ENCODE measurements at regions not wholly inside any gene's neighbourhood (a gene's known extent, or its start where the extent isn't known, plus 50 kb on each side); places are given as distances from the start of the nearest gene placed in this dataset.

DNA sequence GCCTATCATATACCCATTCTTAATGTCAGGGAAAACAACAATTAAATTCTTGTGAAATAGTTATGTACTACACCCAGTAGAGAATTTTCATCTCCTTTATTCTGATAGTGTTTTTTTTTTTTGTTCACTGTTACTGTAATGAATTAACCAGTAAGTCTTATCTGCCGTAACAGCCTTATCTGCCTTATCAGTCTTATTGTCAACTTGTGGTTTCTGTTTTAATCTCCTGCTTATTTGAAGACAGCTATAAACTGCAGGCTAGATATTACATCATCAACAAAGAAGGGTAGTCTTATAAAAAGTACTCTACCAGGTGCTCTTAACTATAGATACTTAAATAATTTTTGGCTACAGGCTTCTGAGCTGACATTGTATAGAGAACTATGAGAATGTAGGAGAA lies 79.5 kb downstream of the MAGEB5 start:
- TF ChIP-seq, protein P1, sequence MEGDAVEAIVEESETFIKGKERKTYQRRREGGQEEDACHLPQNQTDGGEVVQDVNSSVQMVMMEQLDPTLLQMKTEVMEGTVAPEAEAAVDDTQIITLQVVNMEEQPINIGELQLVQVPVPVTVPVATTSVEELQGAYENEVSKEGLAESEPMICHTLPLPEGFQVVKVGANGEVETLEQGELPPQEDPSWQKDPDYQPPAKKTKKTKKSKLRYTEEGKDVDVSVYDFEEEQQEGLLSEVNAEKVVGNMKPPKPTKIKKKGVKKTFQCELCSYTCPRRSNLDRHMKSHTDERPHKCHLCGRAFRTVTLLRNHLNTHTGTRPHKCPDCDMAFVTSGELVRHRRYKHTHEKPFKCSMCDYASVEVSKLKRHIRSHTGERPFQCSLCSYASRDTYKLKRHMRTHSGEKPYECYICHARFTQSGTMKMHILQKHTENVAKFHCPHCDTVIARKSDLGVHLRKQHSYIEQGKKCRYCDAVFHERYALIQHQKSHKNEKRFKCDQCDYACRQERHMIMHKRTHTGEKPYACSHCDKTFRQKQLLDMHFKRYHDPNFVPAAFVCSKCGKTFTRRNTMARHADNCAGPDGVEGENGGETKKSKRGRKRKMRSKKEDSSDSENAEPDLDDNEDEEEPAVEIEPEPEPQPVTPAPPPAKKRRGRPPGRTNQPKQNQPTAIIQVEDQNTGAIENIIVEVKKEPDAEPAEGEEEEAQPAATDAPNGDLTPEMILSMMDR (IDR thresholded peaks at IDR 0.05; ENCODE audit: low read depth, low read length, poor library complexity, severe bottlenecking), result no peak
- TF ChIP-seq EZH2phosphoT487 (IDR thresholded peaks at IDR 0.05; ENCODE audit: borderline replicate concordance, low read length), result no peak
